H9 (cell line): ENCODE measurements at regions not wholly inside any gene's neighbourhood (a gene's known extent, or its start where the extent isn't known, plus 50 kb on each side); places are given as distances from the start of the nearest gene placed in this dataset.

Experiments
- DNase-seq: peaks from one replicate; pipeline ENCODE4 v3.0.0-alpha.2; 2017
- H2AFZ ChIP-seq: one replicate; pipeline ENCODE4 v1.6.1; 2013; ENCODE audit warnings: mild to moderate bottlenecking, low read length, control low read depth, moderate library complexity
- H2AK5ac ChIP-seq: 2 replicates; pipeline ENCODE4 v1.6.1; 2013; ENCODE audit warnings: low read length, control low read depth, mixed read lengths; ENCODE audit not compliant: insufficient read length
- H2BK120ac ChIP-seq: one replicate; pipeline ENCODE4 v1.6.1; 2013; ENCODE audit warnings: low read depth, mild to moderate bottlenecking, low read length, control low read depth, inconsistent platforms; ENCODE audit not compliant: poor library complexity, severe bottlenecking
- H2BK12ac ChIP-seq: 2 replicates; pipeline ENCODE4 v1.6.1; 2013; ENCODE audit warnings: low read length, control low read depth, mixed read lengths, low read depth; ENCODE audit not compliant: insufficient read length
- H2BK15ac ChIP-seq: 2 replicates; pipeline ENCODE4 v1.6.1; 2013; ENCODE audit warnings: low read depth, low read length, control low read depth
- H2BK20ac ChIP-seq: one replicate; pipeline ENCODE4 v1.6.1; 2013; ENCODE audit warnings: low read depth, mild to moderate bottlenecking, low read length, control low read depth, inconsistent platforms; ENCODE audit not compliant: poor library complexity, severe bottlenecking
- H2BK5ac ChIP-seq: 2 replicates; pipeline ENCODE4 v1.6.1; 2013; ENCODE audit warnings: low read length, control low read depth, mixed read lengths; ENCODE audit not compliant: insufficient read length
- H3K14ac ChIP-seq: 2 replicates; pipeline ENCODE4 v1.6.1; 2013; ENCODE audit warnings: low read length, control low read depth; ENCODE audit not compliant: insufficient read depth
- H3K18ac ChIP-seq: 2 replicates; pipeline ENCODE4 v1.6.1; 2013; ENCODE audit warnings: low read depth, mild to moderate bottlenecking, mixed read lengths, low read length, control low read depth; ENCODE audit not compliant: insufficient read length
- H3K23ac ChIP-seq: 2 replicates; pipeline ENCODE4 v1.6.1; 2013; ENCODE audit warnings: low read length, control low read depth, mixed read lengths, low read depth; ENCODE audit not compliant: insufficient read length
- H3K23me2 ChIP-seq: 2 replicates; pipeline ENCODE4 v1.6.1; 2013; ENCODE audit warnings: low read depth, mild to moderate bottlenecking, mixed read lengths, low read length, control low read depth; ENCODE audit not compliant: insufficient read length, poor library complexity, severe bottlenecking
- H3K27ac ChIP-seq: 2 replicates; pipeline ENCODE4 v1.5.1; 2013; ENCODE audit warnings: low read length, control low read depth, mixed read lengths, low read depth; ENCODE audit not compliant: insufficient read length
- H3K27me3 ChIP-seq: 2 replicates; pipeline ENCODE4 v1.6.1; 2013; ENCODE audit warnings: low read length, control low read depth, inconsistent platforms; ENCODE audit not compliant: insufficient read depth
- H3K4ac ChIP-seq: 2 replicates; pipeline ENCODE4 v1.6.1; 2013; ENCODE audit warnings: low read depth, mild to moderate bottlenecking, control low read depth, inconsistent platforms, low read length, moderate library complexity
- H3K4me1 ChIP-seq: 2 replicates; pipeline ENCODE4 v1.6.1; 2013; ENCODE audit warnings: low read length, control low read depth, inconsistent platforms; ENCODE audit not compliant: insufficient read depth
- H3K4me2 ChIP-seq: 2 replicates; pipeline ENCODE4 v1.6.1; 2013; ENCODE audit warnings: low read length, control low read depth, mixed read lengths; ENCODE audit not compliant: insufficient read length, insufficient read depth
- H3K56ac ChIP-seq: 2 replicates; pipeline ENCODE4 v1.6.1; 2013; ENCODE audit warnings: low read depth, mild to moderate bottlenecking, mixed read lengths, low read length, control low read depth; ENCODE audit not compliant: insufficient read length
- H3K79me1 ChIP-seq: 2 replicates; pipeline ENCODE4 v1.6.1; 2013; ENCODE audit warnings: low read depth, mild to moderate bottlenecking, moderate library complexity, low read length, control low read depth, inconsistent platforms; ENCODE audit not compliant: insufficient read depth, poor library complexity, severe bottlenecking
- H3K79me2 ChIP-seq: 2 replicates; pipeline ENCODE4 v1.6.1; 2013; ENCODE audit warnings: low read length, control low read depth, inconsistent platforms; ENCODE audit not compliant: insufficient read depth
- H3K9ac ChIP-seq: 2 replicates; pipeline ENCODE4 v1.6.1; 2013; ENCODE audit warnings: low read length, control low read depth, mixed read lengths; ENCODE audit not compliant: insufficient read length; ENCODE audit errors: extremely low read depth
- H3K9me3 ChIP-seq: one replicate; pipeline ENCODE4 v1.6.1; 2013; ENCODE audit warnings: low read depth, low read length, inconsistent platforms; ENCODE audit not compliant: control insufficient read depth
- H3T11ph ChIP-seq: one replicate; pipeline ENCODE4 v1.6.1; 2013; ENCODE audit warnings: mild to moderate bottlenecking, low read length, control low read depth, inconsistent platforms
- H4K20me1 ChIP-seq: one replicate; pipeline ENCODE4 v1.6.1; 2013; ENCODE audit not compliant: control insufficient read depth, insufficient read length, insufficient read depth
- H4K5ac ChIP-seq: 2 replicates; pipeline ENCODE4 v1.6.1; 2013; ENCODE audit warnings: low read depth, mild to moderate bottlenecking, mixed read lengths, low read length, control low read depth; ENCODE audit not compliant: insufficient read length
- H4K8ac ChIP-seq: replicated peaks from 2 replicates; pipeline ENCODE4 v1.6.1; 2013; ENCODE audit warnings: low read length, control low read depth, mixed read lengths, low read depth; ENCODE audit not compliant: insufficient read length
- H4K91ac ChIP-seq: 2 replicates; pipeline ENCODE4 v1.6.1; 2013; ENCODE audit warnings: low read depth, mild to moderate bottlenecking, moderate library complexity, mixed read lengths, low read length, control low read depth; ENCODE audit not compliant: insufficient read length
- H3K27ac Mint-ChIP-seq, 3 experiments: 2 replicates in 2 of 3; 3 replicates in 1 of 3; pipeline ENCODE4 v1.8.0; 2020 to 2021; ENCODE audit warnings: mixed read lengths in 3 of 3, mild to moderate bottlenecking in 1 of 3, moderate library complexity in 1 of 3
- H3K27me3 Mint-ChIP-seq: 2 replicates; pipeline ENCODE4 v1.8.0; 2021; ENCODE audit warnings: low read depth, mild to moderate bottlenecking, moderate library complexity, mixed read lengths
- H3K36me3 Mint-ChIP-seq, 3 experiments: 2 replicates in 2 of 3; 3 replicates in 1 of 3; pipeline ENCODE4 v1.8.0; 2020 to 2021; ENCODE audit warnings: low read depth in 3 of 3, mixed read lengths in 3 of 3; ENCODE audit not compliant: insufficient read depth in 1 of 3
- H3K4me1 Mint-ChIP-seq, 2 experiments: 2 replicates each; pipeline ENCODE4 v1.8.0; 2020; ENCODE audit warnings: mixed read lengths in 2 of 2
- H3K4me3 Mint-ChIP-seq, 2 experiments: 2 replicates in 1 of 2; 3 replicates in 1 of 2; pipeline ENCODE4 v1.8.0; 2020 to 2021; ENCODE audit warnings: mild to moderate bottlenecking in 2 of 2, mixed read lengths in 2 of 2, moderate library complexity in 1 of 2
- H3K9me3 Mint-ChIP-seq, 2 experiments: 2 replicates in 1 of 2; 3 replicates in 1 of 2; pipeline ENCODE4 v1.8.0; 2020; ENCODE audit warnings: mild to moderate bottlenecking in 2 of 2, mixed read lengths in 2 of 2, moderate library complexity in 1 of 2
- WGBS: extraction: QIAGEN DNeasy Blood & Tissue Kit; methylation state at CpG from one replicate; pipeline ENCODE4 v1.1.7; 2013; ENCODE audit warnings: missing lambda C conversion rate, low lambda C conversion rate, mixed read lengths; ENCODE audit not compliant: insufficient read length; ENCODE audit errors: extremely low coverage; 5-methylcytosine and 5-hydroxymethylcytosine counted together
- TF ChIP-seq, protein P1 (sequence below): fragments of 200-600 bp; sonication (generic); conservative IDR thresholded peaks from 3 replicates; pipeline ENCODE4 v1.8.0; 2021; ENCODE audit warnings: antibody characterized with exemption, mild to moderate bottlenecking

DNA sequence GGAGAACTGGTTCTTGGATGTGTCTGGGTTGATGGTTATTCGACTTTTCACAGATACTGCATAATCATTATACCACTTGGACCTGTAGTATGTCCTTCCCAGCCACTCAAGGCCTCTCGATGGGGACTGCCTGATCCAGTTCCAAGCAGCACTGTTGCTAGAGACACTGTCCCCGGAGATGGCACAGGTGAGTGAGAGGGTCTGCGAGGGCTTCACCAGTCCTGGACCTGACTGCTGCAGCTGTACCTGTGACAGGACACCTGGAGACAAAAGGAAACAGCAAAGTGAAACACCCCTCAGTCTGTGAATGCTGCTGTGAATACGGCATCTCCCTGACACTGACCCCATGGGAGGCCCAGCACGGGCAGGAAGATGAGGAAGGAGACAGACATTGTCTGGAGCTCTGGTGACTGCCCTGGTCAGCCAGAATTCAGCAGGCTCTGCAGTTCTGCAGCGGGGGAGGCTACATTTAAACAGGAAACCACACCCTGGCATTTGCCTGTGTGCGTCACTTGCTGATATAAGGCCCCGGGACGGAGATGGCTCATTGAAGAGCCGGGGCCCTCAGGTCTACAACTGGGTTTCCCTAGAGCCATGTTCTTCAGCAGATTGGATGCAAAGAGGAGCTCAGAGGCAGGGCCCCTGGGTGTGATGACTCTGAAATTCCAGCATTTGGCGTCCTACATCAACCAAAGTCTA, 413.6 kb downstream of the TMEM121 start:
- Mint-ChIP-seq H3K27ac (no peak overlapping the region), H3K27me3 (peaks cover 6% of the 10 kb centered on the region), H3K4me3 (no peak overlapping the region), H3K36me3 (peaks cover 6 to 47% (median 12%) of the 10 kb centered on the region in 3 experiments; a peak in 6 of 7 replicates), H3K9me3 (peaks cover 97 to 99% of the 10 kb centered on the region in 2 experiments), H3K4me1 (no peaks in the 10 kb centered on the region)
- no peaks in the 10 kb centered on the region for H3K23me2 ChIP-seq
- H3K9me3 ChIP-seq: peaks cover 100% of the 10 kb centered on the region
- no peak overlapping the region for H4K5ac ChIP-seq
- H2BK12ac ChIP-seq: no peak overlapping the region
- no peaks in the 10 kb centered on the region for H4K20me1 ChIP-seq
- no peak overlapping the region for H2BK5ac ChIP-seq
- H4K8ac ChIP-seq: no peak overlapping the region
- H3K4ac ChIP-seq: no peak overlapping the region
- no peaks in the 10 kb centered on the region for H3K79me2 ChIP-seq
- H3K56ac ChIP-seq: no peak overlapping the region
- no peak overlapping the region for H2BK15ac ChIP-seq
- H3K79me1 ChIP-seq: no peaks in the 10 kb centered on the region
- H2BK20ac ChIP-seq: no peak overlapping the region
- no peaks in the 10 kb centered on the region for H3K4me1 ChIP-seq
- no peak overlapping the region for H3K4me2 ChIP-seq
- H3K27me3 ChIP-seq: no peaks in the 10 kb centered on the region
- no peak for DNase-seq
- H2AK5ac ChIP-seq: no peak overlapping the region
- no peak overlapping the region for H3K23ac ChIP-seq
- H3K9ac ChIP-seq: no peak overlapping the region
- no peak overlapping the region for H3K27ac ChIP-seq
- no peak overlapping the region for H3K14ac ChIP-seq
- no peak overlapping the region for H4K91ac ChIP-seq
- H2BK120ac ChIP-seq: no peak overlapping the region
- no peak overlapping the region for H3K18ac ChIP-seq
- no peak overlapping the region for H3T11ph ChIP-seq
- no peak overlapping the region for H2AFZ ChIP-seq
- no CpG with 5 or more reads among the region's 12 CpGs for WGBS
- TF ChIP-seq, protein P1, sequence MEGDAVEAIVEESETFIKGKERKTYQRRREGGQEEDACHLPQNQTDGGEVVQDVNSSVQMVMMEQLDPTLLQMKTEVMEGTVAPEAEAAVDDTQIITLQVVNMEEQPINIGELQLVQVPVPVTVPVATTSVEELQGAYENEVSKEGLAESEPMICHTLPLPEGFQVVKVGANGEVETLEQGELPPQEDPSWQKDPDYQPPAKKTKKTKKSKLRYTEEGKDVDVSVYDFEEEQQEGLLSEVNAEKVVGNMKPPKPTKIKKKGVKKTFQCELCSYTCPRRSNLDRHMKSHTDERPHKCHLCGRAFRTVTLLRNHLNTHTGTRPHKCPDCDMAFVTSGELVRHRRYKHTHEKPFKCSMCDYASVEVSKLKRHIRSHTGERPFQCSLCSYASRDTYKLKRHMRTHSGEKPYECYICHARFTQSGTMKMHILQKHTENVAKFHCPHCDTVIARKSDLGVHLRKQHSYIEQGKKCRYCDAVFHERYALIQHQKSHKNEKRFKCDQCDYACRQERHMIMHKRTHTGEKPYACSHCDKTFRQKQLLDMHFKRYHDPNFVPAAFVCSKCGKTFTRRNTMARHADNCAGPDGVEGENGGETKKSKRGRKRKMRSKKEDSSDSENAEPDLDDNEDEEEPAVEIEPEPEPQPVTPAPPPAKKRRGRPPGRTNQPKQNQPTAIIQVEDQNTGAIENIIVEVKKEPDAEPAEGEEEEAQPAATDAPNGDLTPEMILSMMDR: no peak
